HG02571 (cell line): ENCODE measurements at regions not wholly inside any gene's neighbourhood (a gene's known extent, or its start where the extent isn't known, plus 50 kb on each side); places are given as distances from the start of the nearest gene placed in this dataset.
A peak's percentile ranks its signal among the peaks of the same experiment; 100 is the strongest.
"Not testable (repeated sequence)": the region's sequence is repeated elsewhere in the genome, so short reads cannot be mapped to it uniquely, and the experiment has no call there.

ENCODE experiments used
- ATAC-seq: cut with Tn5 transposase; IDR thresholded peaks from one replicate; pipeline ENCODE4 v1.9.1; 2021; ENCODE audit warnings: mild to moderate bottlenecking, moderate library complexity; ENCODE audit not compliant: unreplicated experiment

DNA sequence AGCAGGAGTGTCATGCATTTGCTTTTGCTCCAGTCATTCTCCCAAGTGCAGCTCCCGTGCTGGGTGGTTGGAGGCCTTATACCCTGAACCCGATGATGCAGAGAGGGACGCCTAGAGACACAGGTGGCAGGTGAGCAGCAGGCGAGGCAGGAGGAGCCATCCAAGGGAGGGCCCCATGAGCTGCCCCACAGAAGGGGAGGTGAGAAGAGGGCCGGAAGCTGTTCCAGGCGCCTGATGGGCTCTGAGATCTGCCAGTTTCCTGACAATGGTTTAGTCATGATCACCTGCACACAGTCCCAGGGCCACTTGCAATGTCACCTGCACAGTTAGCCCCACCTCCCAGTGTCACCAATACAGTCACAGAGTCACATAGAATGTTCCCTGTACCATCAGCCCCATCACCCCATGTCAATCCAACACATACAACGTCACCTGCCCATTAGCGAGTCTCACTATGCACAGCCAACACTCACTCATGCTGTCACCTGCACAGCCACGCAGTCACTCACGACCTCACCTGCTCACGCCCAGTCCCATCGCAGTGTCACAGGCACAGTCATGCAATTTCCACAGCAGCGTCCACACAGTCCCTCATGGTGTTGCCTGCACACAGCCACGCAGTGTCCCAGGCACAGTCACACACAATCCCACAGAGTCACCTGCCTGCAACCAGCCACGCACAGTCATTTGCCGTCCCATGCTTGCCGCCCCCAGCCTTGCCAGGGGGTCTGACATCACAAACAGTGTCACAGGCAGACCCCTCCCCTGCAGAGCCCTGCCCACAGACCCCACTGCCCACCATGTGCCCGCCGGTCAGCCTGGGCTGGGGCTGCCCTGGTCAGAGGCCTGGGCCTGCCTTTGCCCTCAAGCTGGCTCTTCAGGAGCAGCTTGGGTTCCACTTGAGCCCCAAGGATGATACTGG is 113.4 kb downstream of the LHX2 start:
- ATAC-seq: no peak

DNA sequence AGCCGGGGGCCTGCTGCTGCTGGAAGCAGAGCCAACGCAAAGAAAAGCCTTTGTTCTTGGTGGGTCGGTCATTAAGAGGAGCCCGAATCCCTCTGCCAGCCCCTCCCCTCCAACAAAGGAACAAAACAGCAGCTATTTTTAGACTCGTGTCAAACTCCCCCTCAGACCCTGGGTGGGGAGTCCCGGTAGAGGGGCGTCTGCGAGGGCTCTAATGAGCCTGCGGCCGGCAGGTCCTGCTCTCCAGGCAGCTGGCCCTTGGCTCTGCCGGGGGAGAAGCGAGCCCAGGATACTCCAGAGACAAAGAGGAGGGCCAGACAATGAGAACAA is 114.0 kb downstream of the LHX2 start:
- no peak for ATAC-seq

DNA sequence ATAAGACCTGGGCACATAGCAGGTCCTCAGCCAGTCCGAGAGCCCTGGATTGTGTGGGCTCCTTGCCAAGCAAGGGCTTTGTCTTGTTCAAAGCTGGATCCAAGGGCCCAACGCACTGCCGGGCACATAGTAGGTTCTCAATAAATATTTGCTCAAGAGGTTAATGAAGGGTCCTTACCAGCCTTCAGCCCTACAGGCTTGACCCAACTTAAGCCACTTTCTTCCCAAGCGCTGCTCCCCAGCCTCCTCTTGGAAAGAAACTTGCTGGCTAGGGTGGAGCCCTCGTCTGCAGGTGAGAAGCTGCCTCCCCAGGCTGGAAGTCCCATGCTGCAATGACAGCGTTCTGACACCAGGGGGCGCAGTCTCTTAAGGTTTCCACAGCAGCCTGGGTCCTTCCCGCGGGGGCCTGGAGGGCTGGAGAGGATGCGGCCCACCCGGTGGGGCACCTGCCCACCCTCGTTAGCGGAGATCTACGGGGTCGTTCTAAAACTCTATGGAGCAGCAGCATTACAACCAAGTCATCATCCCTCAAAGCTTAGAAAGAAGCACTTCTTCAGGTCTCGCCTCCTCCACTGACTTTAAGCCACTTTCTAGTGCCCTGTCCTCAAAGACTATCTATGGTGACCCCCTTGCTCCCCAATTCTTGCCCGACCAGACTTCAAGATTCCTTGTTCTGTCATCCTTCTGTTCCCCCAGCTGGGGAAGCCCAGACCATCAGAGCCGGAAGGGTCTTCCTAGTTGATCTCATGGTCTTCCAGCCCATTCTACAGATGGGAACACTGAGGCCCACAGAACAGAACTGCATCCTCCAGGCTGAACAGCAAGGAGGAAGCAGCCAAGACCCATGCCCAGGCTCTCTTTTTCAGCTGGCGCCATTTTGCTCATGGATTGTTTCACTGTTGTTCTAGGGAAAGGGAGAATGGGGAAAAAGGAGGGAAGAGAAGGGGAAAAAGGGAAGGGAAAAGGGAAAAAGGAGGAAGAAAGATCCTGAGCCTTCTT is 115.4 kb downstream of the LHX2 start:
- ATAC-seq: no peak

DNA sequence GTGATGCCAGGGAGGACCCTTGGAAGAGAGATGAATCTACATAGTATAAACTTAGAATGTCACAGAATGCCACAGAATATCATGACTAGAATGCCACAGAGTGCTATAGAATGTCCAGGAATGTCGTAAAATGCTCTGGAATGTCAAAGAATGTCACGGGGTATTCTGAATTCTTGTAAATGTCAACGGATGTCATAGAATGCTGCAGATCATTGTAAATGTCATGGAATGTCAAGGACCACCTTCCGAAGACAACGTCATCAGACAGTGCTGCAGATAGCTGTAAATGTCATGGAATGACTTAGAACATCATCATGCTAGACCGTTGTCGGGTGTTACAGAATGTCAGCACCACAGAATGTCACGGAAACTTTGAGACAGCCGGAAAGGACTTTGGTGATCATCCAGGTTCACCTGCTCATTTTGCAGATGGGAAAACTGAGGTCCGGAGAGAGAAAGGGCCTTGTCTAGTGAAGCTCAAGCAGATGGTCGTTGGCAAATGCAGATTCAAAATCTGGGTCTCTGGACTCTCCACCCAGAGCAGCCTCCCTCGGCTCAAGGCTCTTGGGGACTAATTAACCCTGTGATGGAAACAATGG is 117.1 kb downstream of the LHX2 start:
- ATAC-seq: no peak

- no peak for ATAC-seq
These were observed 118.9 kb downstream of the LHX2 start for GRCh38 chr9:124130277-124131075.

DNA sequence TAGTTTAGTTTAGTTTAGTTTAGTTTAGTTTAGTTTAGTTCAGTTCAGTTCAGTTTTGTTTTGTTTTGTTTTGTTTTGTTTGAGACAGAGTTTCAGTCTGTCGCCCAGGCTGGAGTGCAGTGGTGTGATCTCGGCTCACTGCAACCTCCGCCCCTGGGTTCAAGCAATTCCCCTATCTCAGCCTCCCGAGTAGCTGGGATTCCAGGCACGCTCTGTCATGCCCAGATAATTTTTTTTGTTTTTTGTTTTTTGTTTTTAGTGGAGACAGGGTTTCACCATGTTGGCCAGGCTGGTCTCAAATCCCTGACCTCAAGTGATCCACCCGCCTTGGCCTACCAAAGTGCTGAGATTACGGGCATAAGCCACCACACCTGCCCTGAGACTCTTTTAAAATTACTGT is 120.0 kb downstream of the LHX2 start:
- ATAC-seq: not testable (repeated sequence)

DNA sequence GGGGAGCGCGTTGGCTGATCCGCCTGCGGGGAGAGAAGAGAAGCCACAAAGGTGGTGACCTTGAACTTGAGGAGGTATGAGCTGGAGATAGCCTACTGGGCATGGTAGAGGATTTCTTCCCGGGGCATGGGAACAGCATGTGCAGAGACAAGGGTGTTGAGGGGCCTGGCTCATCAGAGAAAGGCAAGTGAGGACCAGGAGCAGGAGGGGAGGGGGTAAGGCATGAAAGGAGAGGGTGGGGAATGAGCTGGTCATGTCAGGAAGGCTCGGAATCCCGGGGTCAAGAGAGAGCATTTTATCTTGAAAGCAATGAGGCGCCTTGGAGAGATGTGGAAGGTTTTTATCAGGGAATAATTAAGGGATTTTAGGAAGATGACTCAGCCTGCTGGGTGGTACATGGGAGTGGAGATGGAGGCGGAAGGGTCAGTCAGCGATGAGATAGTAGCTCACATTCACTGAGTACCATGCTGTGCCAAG is 121.1 kb downstream of the LHX2 start:
- no peak for ATAC-seq

DNA sequence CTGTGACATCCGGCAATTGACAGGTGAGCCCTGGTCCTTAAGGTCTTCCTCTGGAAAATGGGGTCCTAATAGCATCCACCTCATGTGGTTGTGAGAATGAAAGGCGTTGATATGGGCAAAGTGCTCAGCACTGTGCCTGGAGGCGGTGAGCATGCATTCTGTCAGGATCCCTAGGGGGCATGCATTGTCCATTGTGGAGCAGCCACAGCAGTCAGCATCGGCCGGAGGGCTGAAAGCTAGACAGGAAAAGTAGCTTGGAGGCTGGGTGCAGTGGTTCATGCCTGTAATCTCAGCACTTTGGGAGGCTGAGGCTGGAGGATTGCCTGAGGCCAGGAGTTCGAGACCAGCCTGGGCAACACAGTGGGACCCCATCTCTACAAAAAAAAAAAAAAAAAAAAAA is 122.2 kb downstream of the LHX2 start:
- no peak for ATAC-seq

GRCh38 chr9:124134526-124134925 is 123.0 kb downstream of the LHX2 start:
- no peak for ATAC-seq

GRCh38 chr9:124135813-124136365 is 121.9 kb upstream of the NEK6 start:
- ATAC-seq: no peak

GRCh38 chr9:124137009-124137943 is 120.5 kb upstream of the NEK6 start:
- peak; percentile 77 for ATAC-seq

DNA sequence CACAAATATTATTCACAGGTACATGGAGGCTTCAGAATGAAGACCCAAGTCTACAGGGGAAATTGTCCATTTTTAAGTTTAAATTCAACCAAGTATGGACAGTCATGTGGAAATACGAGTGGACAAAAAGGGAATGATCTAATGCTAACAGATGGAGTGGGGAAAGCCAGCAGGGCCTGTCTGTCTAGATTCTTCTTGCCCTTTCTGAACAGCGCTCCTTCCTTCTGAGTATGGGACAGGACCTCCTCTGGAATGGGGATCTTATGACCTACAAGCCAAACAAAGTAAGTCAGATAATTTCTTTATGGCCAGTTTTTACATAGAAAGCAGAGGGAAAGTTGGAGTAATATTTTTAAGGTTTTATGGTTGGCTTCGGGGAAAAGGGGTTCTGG is 119.8 kb upstream of the NEK6 start:
- ATAC-seq: no peak

DNA sequence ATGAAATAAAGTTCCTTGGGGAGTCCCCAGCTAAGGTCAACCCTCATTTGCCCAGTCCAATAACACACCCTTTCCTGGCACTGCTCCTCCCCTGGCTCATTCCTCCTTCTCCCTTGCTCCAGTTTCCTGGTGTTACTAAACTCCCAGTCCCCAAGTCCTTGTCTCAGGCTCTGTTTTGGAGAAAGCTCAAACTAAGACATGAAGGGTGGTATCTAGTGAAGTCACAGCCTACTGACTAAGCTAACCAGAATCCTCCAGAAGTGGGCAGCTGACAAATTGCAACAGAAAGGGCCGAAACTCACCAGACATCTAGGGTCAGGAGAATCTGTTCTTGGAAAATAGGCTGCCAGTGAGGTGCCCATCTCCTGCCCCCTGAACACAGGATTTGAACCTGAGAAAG is 118.7 kb upstream of the NEK6 start:
- ATAC-seq: no peak

DNA sequence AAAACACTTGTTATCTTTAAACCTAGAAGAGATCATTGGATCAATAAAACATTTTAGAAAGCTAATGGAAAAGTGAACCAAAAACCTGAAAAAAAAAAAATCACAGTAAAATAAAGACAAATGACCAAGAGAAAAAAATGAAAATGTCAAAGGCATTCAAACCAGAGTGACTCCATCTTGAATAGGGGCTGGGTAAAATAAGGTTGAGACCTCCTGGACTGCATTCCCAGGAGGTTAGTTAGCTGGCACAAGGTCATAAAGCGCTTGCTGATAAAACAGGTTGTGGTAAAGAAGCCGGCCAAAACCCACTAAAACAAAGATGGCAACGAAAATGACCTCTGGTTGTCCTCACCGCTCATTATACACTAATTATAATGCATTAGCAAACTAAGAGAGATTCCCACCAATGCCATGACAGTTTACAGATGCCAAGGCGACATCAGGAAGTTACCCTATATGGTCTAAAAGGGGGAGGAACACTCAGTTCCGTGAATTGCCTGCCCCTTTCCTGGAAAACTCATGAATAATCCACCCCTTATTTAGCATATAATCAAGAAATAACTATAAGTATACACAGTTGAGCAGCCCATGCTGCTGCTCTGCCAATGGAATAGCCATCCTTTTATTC is 116.7 kb upstream of the NEK6 start:
- no peak for ATAC-seq

DNA sequence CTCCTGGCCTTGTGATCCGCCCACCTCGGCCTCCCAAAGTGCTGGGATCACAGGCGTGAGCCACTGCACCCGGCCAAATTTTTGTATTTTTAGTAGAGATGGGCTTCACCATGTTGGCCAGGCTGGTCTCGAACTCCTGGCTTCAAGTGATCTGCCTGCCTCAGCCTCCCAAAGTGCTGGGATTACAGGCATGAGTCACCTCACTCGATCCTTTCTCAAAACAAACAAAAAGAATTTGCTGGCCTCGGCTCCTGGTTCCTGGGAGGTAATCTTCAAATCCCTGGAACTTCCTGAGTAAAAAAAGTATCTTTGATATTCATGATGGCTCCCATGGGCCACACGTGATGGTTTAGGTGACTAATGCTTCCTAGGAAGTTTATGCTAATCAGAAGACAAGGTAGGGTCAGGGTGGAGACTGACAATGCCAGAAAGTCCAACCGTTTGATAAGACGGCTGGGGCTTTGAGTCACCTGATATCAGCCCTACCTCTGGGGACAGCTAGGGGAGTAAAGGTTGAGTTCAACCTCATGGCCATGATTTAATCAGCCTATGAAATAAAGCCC is 113.1 kb upstream of the NEK6 start:
- ATAC-seq: not testable (repeated sequence)

DNA sequence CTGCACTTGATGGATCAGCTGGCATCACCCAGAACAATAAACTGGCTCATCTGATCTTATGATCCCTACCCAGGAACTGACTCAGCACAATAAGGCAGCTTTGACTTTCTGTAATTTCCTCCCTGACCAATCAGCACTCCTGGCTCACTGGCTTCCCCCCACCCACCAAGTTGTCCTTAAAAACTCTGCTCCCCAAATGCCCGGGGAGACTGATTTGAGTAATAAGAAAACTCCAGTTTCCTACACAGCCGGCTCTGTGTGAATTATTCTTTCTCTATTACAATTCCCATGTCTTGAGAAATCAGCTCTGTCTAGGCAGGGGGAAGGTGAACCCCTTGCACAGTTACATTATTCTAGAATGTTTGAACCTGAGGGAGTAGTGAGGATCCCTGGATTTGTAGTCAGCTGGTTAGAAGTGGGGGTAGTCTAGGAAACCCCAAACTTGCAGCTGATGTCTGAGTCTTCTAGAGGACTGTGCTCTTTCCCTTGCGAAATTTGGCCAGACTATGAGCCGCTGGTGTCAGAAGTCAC is 111.7 kb upstream of the NEK6 start:
- ATAC-seq: no peak

DNA sequence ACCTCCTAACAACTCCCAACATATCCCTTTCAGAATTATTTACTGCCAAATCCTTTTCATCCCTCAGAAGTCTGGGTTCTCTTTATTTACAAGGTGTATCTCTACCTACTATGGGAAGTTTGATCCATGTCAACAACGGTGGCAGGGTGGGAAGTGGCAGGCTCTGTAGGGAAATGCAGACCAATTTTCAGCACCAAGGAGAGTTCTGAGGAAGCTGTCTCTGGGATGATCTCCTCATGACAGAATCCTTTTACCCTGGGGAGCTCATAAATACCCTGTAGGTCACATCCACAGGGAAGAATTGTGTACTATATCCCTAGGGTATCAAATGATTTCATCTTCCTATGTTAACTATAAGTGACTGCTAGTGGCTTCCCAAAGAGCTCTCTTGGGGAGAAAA is 107.8 kb upstream of the NEK6 start:
- no peak for ATAC-seq

DNA sequence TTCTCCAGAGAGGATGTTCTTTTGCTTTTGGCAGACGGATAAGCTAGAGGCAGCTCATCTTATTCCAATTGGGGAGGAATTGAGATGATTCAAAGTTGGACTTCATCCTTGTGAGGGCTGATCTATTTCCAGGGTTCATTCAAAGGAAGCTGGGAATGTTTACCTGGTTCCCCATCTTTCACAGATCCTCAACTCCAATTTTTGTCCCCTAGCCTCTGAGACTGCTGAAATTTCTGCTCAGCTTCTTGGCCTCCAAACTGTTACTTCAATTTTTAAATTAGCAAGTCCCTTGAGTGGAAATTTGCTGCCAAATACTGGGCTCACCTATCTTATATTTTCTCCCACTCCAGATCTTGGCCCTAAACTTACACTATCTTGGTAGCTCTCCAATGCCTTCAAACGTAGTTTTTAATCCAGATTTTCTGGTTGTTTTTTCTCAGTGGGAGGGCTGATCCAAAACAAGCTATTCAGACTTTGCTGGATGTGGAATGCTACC is 93.9 kb upstream of the NEK6 start:
- no peak for ATAC-seq
